ENCODE measurements at regions not wholly inside any gene's neighbourhood (a gene's known extent, or its start where the extent isn't known, plus 50 kb on each side); places are given as distances from the start of the nearest gene placed in this dataset.

DNA sequence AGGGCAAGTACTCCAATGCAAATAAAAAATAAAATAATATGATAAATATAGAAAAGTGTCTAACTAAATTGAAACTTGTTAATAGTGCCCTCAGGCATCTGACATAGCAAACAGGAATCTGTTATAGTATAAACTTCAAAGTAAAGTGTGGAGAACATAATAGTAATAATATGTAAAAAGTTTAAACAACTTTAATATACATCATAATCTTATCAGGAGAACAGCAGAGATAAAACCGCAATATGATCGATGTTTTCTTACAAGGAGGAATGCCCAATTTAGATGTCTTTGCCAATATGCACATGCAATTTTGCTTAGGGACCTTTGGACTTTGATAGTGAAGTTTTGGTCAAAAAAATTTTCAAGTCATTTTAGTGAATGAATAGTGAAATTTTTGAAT is 514.8 kb upstream of the IMPG1 start:
- TF ChIP-seq, protein P1, sequence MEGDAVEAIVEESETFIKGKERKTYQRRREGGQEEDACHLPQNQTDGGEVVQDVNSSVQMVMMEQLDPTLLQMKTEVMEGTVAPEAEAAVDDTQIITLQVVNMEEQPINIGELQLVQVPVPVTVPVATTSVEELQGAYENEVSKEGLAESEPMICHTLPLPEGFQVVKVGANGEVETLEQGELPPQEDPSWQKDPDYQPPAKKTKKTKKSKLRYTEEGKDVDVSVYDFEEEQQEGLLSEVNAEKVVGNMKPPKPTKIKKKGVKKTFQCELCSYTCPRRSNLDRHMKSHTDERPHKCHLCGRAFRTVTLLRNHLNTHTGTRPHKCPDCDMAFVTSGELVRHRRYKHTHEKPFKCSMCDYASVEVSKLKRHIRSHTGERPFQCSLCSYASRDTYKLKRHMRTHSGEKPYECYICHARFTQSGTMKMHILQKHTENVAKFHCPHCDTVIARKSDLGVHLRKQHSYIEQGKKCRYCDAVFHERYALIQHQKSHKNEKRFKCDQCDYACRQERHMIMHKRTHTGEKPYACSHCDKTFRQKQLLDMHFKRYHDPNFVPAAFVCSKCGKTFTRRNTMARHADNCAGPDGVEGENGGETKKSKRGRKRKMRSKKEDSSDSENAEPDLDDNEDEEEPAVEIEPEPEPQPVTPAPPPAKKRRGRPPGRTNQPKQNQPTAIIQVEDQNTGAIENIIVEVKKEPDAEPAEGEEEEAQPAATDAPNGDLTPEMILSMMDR (IDR thresholded peaks at IDR 0.05; ENCODE audit: insufficient read depth, low read length): no peak
- no peak for TF ChIP-seq GABPA (IDR thresholded peaks at IDR 0.05; ENCODE audit: low read depth)

Measured in HL-60 (cell line).